KOPT-K1 (cell line): ENCODE measurements at regions not wholly inside any gene's neighbourhood (a gene's known extent, or its start where the extent isn't known, plus 50 kb on each side); places are given as distances from the start of the nearest gene placed in this dataset.

Experiments used
- H3K27ac ChIP-seq: fragments of 200-600 bp; sonication (generic); 2 replicates; pipeline ENCODE4 v1.5.1; 2016; ENCODE audit warnings: antibody characterized with exemption, mild to moderate bottlenecking, low read depth, low read length; ENCODE audit not compliant: poor library complexity, severe bottlenecking
- H3K36me3 ChIP-seq: fragments of 200-600 bp; sonication (generic); 2 replicates; pipeline ENCODE4 v1.5.1; 2017; ENCODE audit warnings: antibody characterized with exemption, mild to moderate bottlenecking, low read length, moderate library complexity; ENCODE audit not compliant: insufficient read depth
- H3K9me3 ChIP-seq: fragments of 200-600 bp; sonication (generic); 2 replicates; pipeline ENCODE4 v1.5.1; 2017; ENCODE audit warnings: antibody characterized with exemption, low read length, mild to moderate bottlenecking; ENCODE audit not compliant: insufficient read depth, poor library complexity, severe bottlenecking

DNA sequence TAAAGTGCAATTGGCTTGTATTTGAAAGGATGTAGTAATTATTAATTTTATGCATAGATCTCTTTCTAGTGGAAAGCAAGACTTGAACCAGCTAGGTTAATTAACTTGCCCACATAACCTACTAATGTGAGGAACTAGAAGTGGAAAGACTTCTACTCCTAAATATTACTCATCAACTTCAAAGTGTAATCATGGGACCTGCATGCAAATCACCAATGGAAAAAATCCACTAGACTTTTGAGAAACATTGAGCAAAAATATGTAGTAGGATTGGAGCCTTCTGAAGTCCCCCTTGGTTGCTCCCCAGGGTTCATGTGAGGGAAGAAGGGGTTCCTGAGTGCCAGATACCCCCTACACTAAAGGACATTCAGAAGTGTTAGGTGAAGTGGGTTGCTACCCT is 240.2 kb downstream of the PTEN start:
- Histone ChIP-seq H3K9me3 (no peaks in the 10 kb centered on the region), H3K27ac (no peak overlapping the region), H3K36me3 (no peaks in the 10 kb centered on the region)

DNA sequence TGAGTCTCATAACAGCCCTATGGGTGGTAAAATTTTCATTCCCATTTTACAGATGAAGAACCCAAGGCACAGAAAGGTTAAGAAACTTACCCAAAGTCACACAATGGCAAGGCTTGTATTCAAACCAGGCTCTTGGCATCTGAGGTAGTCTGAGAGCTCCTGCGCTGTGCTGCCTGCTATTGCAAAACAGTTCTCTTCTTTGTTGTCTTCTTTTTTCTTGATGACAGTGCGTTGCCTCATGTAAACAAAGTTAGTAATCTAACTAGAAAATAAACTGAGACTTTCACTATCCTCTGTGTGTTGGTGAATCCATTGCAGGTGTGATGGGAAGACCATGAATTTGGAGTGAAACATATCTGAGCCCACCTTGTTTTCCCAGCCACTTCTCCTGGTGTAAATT is 240.8 kb downstream of the PTEN start:
- no peaks in the 10 kb centered on the region for H3K36me3 ChIP-seq
- H3K27ac ChIP-seq, result no peak overlapping the region
- H3K9me3 ChIP-seq, result no peaks in the 10 kb centered on the region

DNA sequence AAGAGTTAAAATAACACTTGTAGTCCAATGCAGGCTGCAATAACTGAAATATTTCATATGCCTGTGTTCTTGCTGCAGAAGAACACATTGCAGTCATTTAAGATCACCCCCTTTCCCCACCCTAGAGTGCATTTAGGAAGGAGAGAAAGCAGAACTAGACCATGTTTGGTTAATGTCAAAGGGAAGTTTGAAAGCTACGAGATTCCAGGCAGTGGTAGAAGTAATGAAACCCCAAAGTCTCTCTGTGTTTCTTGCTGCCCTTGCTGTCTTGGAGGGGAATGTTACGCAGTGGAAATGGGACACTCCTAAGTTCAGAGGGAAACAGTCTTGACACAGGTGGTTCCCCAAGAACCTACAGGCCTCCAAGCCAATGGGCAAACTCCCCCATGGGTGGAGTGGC is 242.9 kb downstream of the PTEN start:
- H3K36me3 ChIP-seq, result no peaks in the 10 kb centered on the region
- no peaks in the 10 kb centered on the region for H3K9me3 ChIP-seq
- H3K27ac ChIP-seq, result no peak overlapping the region

DNA sequence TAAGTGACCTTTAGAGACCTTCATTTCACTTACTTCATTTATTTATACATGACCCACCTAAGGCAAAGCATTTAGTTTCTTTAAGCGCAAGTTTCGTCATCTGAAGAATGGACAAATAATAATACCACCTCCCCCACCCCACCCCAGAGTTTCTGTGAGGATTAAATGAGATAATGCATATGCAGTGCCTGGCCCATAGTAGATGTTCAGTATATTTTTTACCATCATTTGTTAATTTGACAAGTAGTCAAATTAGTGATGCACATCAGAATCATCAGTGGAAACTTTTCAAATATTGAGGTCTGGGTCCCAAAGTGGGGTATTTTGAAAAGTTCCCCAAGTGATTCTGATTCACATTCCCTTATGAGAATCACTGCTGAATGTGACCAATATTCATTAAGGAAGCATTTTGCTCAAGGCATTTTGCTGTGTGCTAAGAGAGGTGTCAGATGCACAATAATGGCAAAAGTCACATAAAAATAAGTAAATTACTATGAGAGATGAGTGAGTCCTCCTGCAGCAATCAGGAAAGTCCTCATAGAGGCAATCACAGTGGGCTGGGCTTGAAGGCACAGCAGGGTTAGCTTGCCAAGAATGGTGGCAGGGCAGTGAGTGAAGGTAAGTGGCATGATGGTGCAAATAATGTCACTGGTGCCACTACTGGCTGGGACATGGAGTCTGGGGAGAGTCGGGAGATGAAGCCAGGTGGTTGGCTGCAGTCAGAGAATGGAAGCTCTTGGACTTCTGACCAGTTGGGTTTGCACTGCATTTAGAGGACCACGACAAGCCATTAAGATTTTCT is 244.1 kb downstream of the PTEN start:
- H3K36me3 ChIP-seq, result no peaks in the 10 kb centered on the region
- peak overlapping the region; percentile 66 for H3K27ac ChIP-seq
- no peaks in the 10 kb centered on the region for H3K9me3 ChIP-seq

DNA sequence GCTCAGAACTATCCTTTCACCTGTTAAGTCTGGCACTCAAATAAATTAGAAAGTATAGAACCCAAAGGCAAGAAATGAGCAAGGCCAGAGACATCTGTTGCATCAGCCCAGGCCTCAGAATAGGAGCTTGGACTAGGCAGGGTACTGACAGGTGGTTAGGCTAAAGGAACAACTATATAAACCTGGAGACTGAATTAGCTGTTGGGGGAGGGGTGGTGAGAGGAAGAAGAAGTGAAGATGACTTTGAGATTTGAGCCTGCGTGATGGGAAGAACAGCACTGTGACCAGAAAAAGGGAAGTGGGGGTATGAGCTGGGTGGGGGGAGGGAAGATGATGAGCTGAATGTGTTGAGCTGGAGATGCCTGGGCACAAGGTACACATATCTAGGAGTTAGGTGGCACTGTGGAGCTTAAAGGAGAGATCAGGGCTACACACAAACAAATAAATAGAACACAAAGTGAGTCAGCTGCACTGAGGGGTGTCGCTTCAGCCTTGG is 244.7 kb downstream of the PTEN start:
- Histone ChIP-seq H3K36me3 (no peaks in the 10 kb centered on the region), H3K27ac (peak overlapping the region; percentile 66), H3K9me3 (no peaks in the 10 kb centered on the region)

DNA sequence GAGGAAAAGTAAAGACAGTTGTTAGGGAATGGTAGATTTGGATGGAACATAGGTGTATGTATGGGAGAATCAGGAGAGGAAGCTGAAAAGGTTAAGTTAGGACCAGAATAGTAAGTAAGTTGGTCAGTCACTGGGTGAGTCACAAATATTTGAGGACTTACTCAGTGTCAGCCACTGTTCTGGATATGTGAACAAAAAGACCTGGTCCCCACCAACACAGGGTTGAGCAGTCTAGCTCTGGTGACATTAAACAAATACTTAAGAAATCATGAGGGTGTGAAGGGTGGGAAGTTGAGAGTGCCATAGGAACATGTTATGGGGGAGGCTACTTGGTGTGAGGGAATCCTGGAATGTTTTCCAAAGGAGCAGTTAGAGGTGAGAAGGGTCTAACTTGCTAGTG is 246.9 kb downstream of the PTEN start:
- Histone ChIP-seq H3K27ac (peak overlapping the region; percentile 1), H3K36me3 (no peaks in the 10 kb centered on the region), H3K9me3 (no peaks in the 10 kb centered on the region)

DNA sequence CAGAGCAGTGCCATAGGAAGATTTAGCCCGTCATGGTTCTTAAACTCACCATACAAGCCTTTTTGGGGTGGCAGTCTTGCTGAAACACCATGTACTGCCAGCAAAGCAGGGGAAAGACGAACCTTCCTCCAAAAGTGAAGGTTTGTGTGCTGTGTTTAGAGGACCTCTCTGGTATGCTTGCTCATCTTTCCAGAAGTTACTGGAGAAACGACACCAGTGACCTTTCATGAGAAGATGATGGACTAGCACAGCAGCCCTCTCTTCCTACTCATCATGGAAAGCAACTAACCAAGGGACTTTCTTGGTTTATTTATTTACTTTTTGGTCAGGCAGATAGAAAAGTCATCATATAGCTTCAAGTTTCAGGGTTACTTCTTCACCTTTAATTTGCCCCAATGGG is 247.4 kb downstream of the PTEN start:
- Histone ChIP-seq H3K36me3 (no peaks in the 10 kb centered on the region), H3K9me3 (no peaks in the 10 kb centered on the region), H3K27ac (peak overlapping the region; percentile 1)

DNA sequence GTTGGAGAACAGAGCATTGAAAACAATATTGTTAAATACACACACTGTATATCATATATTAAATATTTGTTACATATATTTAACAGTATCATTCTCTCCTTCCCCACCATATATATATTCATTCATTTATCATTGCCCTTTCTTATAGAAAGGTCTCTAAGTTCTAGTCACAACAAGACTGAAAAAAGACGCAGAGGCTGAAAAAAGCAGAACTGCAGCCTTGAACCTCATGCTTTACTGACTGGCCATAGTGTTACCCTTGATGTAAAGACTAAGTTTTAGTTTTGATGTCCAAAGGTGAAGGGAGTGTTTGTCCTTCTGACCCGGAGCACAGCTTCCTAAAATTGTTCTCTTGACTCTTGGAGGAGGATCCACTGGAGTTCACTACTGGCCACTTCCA is 247.9 kb downstream of the PTEN start:
- H3K36me3 ChIP-seq, result no peaks in the 10 kb centered on the region
- H3K9me3 ChIP-seq, result no peaks in the 10 kb centered on the region
- no peak overlapping the region for H3K27ac ChIP-seq

DNA sequence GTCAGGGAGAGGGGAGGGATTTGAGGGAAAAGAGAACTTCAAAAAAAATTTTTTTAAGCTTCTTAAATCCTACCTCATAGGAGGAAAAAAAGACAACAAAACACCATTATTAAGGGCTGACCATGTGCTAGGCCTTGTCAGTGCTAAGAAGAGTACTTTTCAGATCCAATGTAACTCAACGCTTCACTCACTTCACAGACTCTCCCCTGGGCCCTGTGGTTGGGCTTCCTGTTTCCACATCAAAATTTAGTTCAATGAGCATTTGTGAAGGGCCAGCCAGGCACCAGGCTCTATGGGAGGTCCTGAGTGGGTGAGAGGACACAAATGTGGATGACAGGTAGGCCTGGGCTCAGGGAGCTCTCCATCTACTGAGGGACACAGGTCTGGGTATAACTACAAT is 249.8 kb downstream of the PTEN start:
- Histone ChIP-seq H3K9me3 (no peaks in the 10 kb centered on the region), H3K36me3 (no peaks in the 10 kb centered on the region), H3K27ac (peak overlapping the region; percentile 90)

DNA sequence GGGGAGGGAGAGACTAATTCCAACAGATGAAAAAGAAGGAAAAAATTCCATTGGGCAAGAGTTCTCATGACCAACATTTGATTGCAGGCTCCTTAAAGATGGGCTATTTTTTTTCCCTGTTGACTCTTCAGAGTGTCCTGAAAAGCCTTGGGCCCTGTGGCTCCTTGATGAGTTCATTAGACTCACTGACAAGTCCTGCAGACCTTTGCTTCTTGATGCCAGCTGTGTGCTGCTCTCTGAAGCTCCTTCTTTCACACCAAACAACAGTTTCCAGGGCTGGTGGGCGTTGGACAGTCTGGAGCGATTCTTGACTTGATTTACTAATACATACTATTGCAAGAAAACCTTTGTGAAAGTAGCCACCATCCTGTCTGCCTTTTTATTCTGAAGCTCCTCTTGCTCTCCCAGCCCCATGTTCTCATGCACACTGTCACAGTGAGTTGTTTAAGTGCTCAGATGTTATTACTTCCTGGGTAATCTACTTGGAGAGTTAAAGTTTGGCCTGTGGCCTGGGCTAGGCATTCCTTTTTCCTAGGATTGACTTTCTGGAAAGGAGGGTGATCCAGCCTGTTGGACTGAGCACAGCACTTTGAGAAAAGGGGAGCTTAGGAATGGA is 250.3 kb downstream of the PTEN start:
- peak overlapping the region; percentile 90 for H3K27ac ChIP-seq
- H3K9me3 ChIP-seq, result no peaks in the 10 kb centered on the region
- no peaks in the 10 kb centered on the region for H3K36me3 ChIP-seq

DNA sequence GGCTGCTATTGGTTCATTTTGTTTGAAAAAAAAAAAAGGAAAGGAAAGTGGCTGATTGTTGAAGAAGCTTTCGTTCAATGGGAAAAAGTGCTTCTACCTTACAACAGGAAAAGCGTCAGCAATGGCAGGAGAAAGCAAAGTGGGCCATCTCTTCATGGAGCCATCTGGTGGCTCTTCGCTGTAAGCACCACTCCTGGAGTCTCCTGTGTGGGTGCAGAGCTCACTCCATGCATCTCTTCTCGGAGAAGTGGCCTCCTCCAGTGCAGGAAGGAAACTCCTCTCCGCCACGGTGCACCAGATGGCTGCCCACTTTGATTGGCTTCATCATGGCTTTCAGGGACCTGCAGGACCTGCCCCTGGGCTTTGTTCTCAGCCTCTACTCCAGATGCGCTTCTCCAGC is 250.9 kb downstream of the PTEN start:
- Histone ChIP-seq H3K36me3 (no peaks in the 10 kb centered on the region), H3K9me3 (no peaks in the 10 kb centered on the region), H3K27ac (peak overlapping the region; percentile 90)

DNA sequence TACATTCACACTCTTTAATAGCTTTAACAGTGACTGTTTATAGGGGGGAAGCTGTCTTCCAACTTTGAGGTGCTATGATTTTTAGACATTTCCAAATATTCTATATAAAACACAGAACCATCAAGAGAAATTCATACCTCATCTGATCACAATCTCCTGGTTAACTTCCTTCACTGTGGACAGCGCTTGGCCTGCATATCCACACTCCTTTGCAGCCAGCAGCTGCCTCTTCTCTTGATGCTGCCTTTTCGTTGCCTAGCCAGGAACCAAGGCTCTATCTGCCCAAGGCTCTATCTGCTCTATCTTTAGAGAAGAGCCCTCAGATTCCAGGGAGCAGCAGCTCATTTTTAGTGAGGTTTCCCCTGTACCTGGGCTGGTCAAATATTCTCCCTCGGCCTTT is 252.0 kb downstream of the PTEN start:
- peak overlapping the region; percentile 90 for H3K27ac ChIP-seq
- no peaks in the 10 kb centered on the region for H3K36me3 ChIP-seq
- no peaks in the 10 kb centered on the region for H3K9me3 ChIP-seq

DNA sequence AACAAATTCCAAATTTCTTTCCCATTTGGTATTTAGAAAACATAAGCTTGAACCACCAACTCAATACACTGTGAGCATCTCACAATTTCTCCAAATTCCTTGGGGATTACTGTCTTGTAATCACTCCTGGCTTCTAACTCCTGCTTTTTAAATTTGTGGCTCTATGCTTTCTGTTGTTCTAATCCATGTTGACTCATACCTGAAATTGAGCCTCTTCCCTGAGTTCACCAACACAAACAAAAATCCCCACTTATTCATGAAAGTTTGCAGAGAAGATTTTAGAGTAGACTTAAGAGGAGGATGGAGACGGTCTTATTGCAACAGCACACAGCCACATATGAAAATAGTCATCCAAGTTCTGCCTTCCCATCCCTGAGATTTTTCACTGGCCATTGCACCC is 252.5 kb downstream of the PTEN start:
- no peaks in the 10 kb centered on the region for H3K36me3 ChIP-seq
- peak overlapping the region; percentile 90 for H3K27ac ChIP-seq
- H3K9me3 ChIP-seq, result no peaks in the 10 kb centered on the region

DNA sequence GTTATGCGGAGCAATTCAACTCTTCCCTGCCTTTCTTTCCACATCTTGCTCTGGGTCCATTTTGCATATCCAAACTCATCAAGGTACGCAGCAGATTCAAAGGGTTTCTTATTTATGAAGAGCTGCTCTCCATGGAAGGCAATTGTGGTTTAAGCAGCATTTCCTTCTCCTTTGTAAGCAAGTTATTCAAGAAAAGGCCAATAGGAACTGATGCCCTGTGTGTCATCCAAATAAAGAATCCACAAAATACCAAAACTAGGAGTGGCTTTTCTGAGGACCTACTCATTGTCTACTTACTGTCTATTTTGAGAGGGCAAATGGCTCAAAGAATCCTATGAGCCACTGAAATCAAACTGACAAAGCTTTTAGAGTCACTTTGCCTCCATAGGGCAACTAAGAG is 253.1 kb downstream of the PTEN start:
- no peaks in the 10 kb centered on the region for H3K36me3 ChIP-seq
- H3K9me3 ChIP-seq, result no peaks in the 10 kb centered on the region
- peak overlapping the region; percentile 90 for H3K27ac ChIP-seq

DNA sequence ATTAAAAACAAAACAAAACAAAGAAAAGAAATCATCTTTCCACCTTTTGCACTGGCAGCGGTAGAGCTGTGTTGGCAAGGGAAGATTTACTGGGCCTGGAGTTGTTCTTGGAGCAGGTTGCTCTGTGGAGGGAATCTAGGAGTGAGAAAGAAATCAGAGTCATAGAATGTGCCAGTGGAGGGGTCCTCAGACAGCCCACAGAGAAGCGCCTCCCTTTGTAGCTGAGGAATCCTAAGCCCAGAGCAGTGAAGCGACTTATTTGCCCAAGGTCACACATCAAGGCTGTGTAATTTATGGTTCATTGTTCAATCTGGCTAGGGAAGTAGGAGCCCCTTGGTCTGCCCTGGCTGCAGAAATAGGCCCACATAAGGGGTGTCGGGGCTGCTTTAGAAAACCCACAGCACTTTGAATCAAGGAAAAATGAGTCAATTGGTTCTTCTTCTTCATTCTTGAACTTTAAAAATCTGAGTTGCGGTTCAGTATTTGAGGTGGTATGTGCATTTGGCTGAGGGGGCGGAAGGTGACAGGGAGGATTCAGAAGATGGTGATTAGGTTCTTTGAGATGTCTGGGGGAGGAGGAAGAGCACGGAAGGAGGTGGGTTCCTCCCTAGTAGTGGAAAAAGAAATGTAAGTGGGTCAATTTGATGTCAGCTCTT is 253.7 kb downstream of the PTEN start:
- H3K36me3 ChIP-seq, result no peaks in the 10 kb centered on the region
- H3K27ac ChIP-seq, result peak overlapping the region; percentile 90
- no peaks in the 10 kb centered on the region for H3K9me3 ChIP-seq
